B cell (primary cell): ENCODE measurements at regions not wholly inside any gene's neighbourhood (a gene's known extent, or its start where the extent isn't known, plus 50 kb on each side); places are given as distances from the start of the nearest gene placed in this dataset.
"Not testable (repeated sequence)": the region's sequence is repeated elsewhere in the genome, so short reads cannot be mapped to it uniquely, and the experiment has no call there.

Experiments
- ATAC-seq: fragments of 200-7000 bp; cut with Tn5 transposase; one replicate; pipeline ENCODE4 v1.10.0; 2021; ENCODE audit warnings: low read depth, mild to moderate bottlenecking, moderate number of reproducible peaks, moderate library complexity
- CTCF ChIA-PET: fragments of 350-600 bp; sonication (Branson Sonifier 250); formaldehyde crosslinking; loops from one replicate; lab custom pipeline; 2021; ENCODE audit warnings: antibody characterized with exemption, inconsistent platforms; lab: Charles Lee
- POLR2A ChIA-PET: fragments of 350-600 bp; sonication (Branson Sonifier 250); formaldehyde crosslinking; loops from one replicate; lab custom pipeline; 2021; ENCODE audit warnings: antibody characterized with exemption; lab: Charles Lee
- DNase-seq: peaks from one replicate; pipeline ENCODE4 v3.0.0; 2013
- H2AFZ ChIP-seq: 2 replicates; pipeline ENCODE4 v1.6.1; 2012; ENCODE audit warnings: mild to moderate bottlenecking, low read depth, low read length; ENCODE audit not compliant: insufficient read depth, poor library complexity, severe bottlenecking
- H3K27ac ChIP-seq, 2 donors: 1 replicate in 1 of 2; 2 replicates in 1 of 2; pipeline ENCODE4 v1.5.1; 2012 to 2013; ENCODE audit warnings: low read length in 2 of 2, mild to moderate bottlenecking in 2 of 2, moderate library complexity in 1 of 2
- H3K27me3 ChIP-seq, 4 experiments: fragments of 200-600 bp in 1 of 4; sonication (generic) in 1 of 4; replicated peaks in 1 of 4; 1 replicate in 2 of 4; 2 replicates in 2 of 4; pipeline versions ENCODE4 v1.6.1 to v1.7.0; 2013 to 2016; ENCODE audit warnings: low read length in 3 of 4, mild to moderate bottlenecking in 2 of 4, mixed read lengths in 1 of 4, moderate library complexity in 1 of 4; ENCODE audit not compliant: insufficient read depth in 4 of 4, control insufficient read depth in 3 of 4; ENCODE audit errors: control extremely low read depth in 1 of 4
- H3K36me3 ChIP-seq, 2 experiments: replicated peaks in 1 of 2; 1 replicate in 1 of 2; 2 replicates in 1 of 2; pipeline versions ENCODE4 v1.6.1 to v1.7.1; 2013; ENCODE audit warnings: low read length in 1 of 2; ENCODE audit not compliant: insufficient read depth in 2 of 2, control insufficient read depth in 1 of 2; ENCODE audit errors: control extremely low read depth in 1 of 2, extremely low read depth in 1 of 2
- H3K4me1 ChIP-seq, 2 donors: fragments of 200-600 bp in 1 of 2; sonication (generic) in 1 of 2; 1 replicate in 1 of 2; 2 replicates in 1 of 2; pipeline versions ENCODE4 v1.5.1 to v1.6.1; 2013 to 2017; ENCODE audit warnings: low read length in 2 of 2; ENCODE audit not compliant: control insufficient read depth in 2 of 2, insufficient read depth in 2 of 2
- H3K4me2 ChIP-seq: replicated peaks from 2 replicates; pipeline ENCODE3; 2012; ENCODE audit warnings: mild to moderate bottlenecking, low read depth, low read length; ENCODE audit not compliant: poor library complexity, severe bottlenecking
- H3K4me3 ChIP-seq, 5 experiments: fragments of 200-600 bp in 1 of 5; sonication (generic) in 1 of 5; 1 replicate in 3 of 5; 2 replicates in 2 of 5; pipeline versions ENCODE4 v1.5.1 to v1.7.0; 2011 to 2016; ENCODE audit warnings: low read length in 4 of 5, mild to moderate bottlenecking in 4 of 5, low read depth in 2 of 5, control low read depth in 1 of 5, moderate library complexity in 1 of 5; ENCODE audit not compliant: insufficient read depth in 1 of 5; ENCODE audit errors: control extremely low read depth in 1 of 5, extremely low read depth in 1 of 5
- H3K79me2 ChIP-seq: fragments of 200-600 bp; sonication (generic); one replicate; pipeline ENCODE4 v1.6.0; 2016; ENCODE audit warnings: low read length; ENCODE audit not compliant: control insufficient read depth, insufficient read depth
- H3K9ac ChIP-seq: fragments of 200-600 bp; sonication (generic); 2 replicates; pipeline ENCODE4 v1.6.1; 2017; ENCODE audit warnings: mild to moderate bottlenecking, low read length, moderate library complexity
- H3K9me3 ChIP-seq, 3 donors: one replicate each; pipeline versions ENCODE4 v1.6.1 to v1.7.1; 2013; ENCODE audit warnings: low read length in 2 of 3; ENCODE audit not compliant: control insufficient read depth in 2 of 3, insufficient read depth in 1 of 3; ENCODE audit errors: control extremely low read depth in 1 of 3
- H4K20me1 ChIP-seq: 2 replicates; pipeline ENCODE4 v1.6.0; 2012; ENCODE audit warnings: mild to moderate bottlenecking, low read length; ENCODE audit not compliant: insufficient read depth, control insufficient read depth, poor library complexity, severe bottlenecking
- H3K27ac Mint-ChIP-seq: one replicate; pipeline ENCODE4 v1.8.0; 2021; ENCODE audit warnings: mixed read lengths
- H3K27me3 Mint-ChIP-seq: one replicate; pipeline ENCODE4 v1.8.0; 2021; ENCODE audit warnings: mixed read lengths
- H3K4me1 Mint-ChIP-seq: one replicate; pipeline ENCODE4 v1.8.0; 2021; ENCODE audit warnings: mixed read lengths
- H3K4me3 Mint-ChIP-seq: one replicate; pipeline ENCODE4 v1.8.0; 2021; ENCODE audit warnings: mixed read lengths
- H3K9me3 Mint-ChIP-seq: one replicate; pipeline ENCODE4 v1.8.0; 2022; ENCODE audit warnings: mixed read lengths; ENCODE audit not compliant: insufficient read depth
- WGBS: methylation state at CpG from one replicate; pipeline ENCODE4 v1.1.5; 2013; ENCODE audit warnings: missing lambda C conversion rate; ENCODE audit not compliant: insufficient coverage; 5-methylcytosine and 5-hydroxymethylcytosine counted together
- intact Hi-C: fragments of 100-400 bp; cut with micrococcal nuclease; formaldehyde crosslinking; loops from one replicate; pipeline ENCODE4 v1.10.0; 2022

DNA sequence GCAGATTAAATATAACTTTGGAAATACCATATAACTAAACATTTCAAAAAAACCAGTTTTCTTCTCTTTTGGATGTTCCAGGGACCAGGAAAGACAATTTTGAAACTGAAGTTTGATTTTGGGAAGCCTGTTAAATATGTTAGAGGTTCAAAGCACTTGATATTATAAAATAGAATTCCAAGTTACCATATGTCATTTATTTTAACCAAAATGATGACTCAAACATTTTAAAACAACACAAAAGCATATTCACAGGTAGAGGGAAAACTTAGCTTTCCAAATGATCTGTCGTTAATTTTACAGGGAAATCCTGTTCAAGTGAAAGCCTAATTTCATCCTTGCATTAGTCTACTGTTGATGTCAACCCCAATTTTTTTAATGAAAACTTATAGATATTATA is 575.3 kb upstream of the TPTE start:
- H3K9me3 ChIP-seq, H3K36me3 ChIP-seq, H3K27me3 ChIP-seq, H3K27ac Mint-ChIP-seq, intact Hi-C loops, H3K9ac ChIP-seq, H3K4me1 ChIP-seq, H3K27me3 Mint-ChIP-seq, H3K27ac ChIP-seq, POLR2A ChIA-PET, H3K79me2 ChIP-seq, H3K4me3 Mint-ChIP-seq, H2AFZ ChIP-seq, H3K4me3 ChIP-seq, CTCF ChIA-PET, DNase-seq, H3K4me1 Mint-ChIP-seq, H4K20me1 ChIP-seq, ATAC-seq, H3K4me2 ChIP-seq: not testable (repeated sequence)
- H3K9me3 Mint-ChIP-seq = peaks cover 15% of the 10 kb centered on the region
- no CpG with 5 or more reads among the region's 1 CpG for WGBS

GRCh38 chr21:9949510-9950289 is 571.7 kb upstream of the TPTE start:
- H3K79me2 ChIP-seq, ATAC-seq, H3K27ac ChIP-seq, H2AFZ ChIP-seq, H3K36me3 ChIP-seq, H3K4me2 ChIP-seq, H3K4me1 Mint-ChIP-seq, H3K27ac Mint-ChIP-seq, intact Hi-C loops, H3K27me3 Mint-ChIP-seq, H3K9me3 ChIP-seq, H3K4me3 Mint-ChIP-seq, H3K27me3 ChIP-seq, CTCF ChIA-PET, H3K4me3 ChIP-seq, H3K4me1 ChIP-seq, POLR2A ChIA-PET, H4K20me1 ChIP-seq, DNase-seq, H3K9ac ChIP-seq: not testable (repeated sequence)
- 59% methylated on average over 5 of the region's 8 CpGs for WGBS
- peaks cover 11% of the 10 kb centered on the region for H3K9me3 Mint-ChIP-seq

DNA sequence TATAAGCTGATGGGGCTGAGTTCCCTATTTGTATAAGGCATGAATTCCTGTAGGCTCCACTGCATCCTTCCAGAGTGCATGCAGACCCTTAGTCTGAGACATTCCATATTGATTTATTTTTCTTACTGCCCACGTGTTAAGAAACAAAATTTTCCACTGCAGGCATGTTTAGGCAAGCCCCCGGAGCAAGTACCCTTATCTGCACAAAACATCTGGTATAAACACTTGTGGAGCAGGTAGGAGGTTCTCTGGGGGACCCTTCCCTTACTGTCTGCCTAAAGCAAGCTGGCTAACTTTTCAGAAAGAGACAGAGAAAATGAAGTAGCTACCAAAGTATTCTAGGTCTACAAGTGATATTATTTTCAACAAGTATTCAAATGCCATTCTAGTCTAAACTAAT is 571.0 kb upstream of the TPTE start:
- ATAC-seq, H3K9me3 ChIP-seq, DNase-seq, CTCF ChIA-PET, H3K9ac ChIP-seq, H3K4me3 ChIP-seq, H3K36me3 ChIP-seq, H3K27ac Mint-ChIP-seq, intact Hi-C loops, H3K27me3 ChIP-seq, H2AFZ ChIP-seq, H4K20me1 ChIP-seq, H3K4me2 ChIP-seq, H3K4me1 Mint-ChIP-seq, POLR2A ChIA-PET, H3K4me1 ChIP-seq, H3K27me3 Mint-ChIP-seq, H3K4me3 Mint-ChIP-seq, H3K79me2 ChIP-seq, H3K27ac ChIP-seq: not testable (repeated sequence)
- H3K9me3 Mint-ChIP-seq = peaks cover 11% of the 10 kb centered on the region
- no CpG with 5 or more reads among the region's 2 CpGs for whole genome bisulfite sequencing

DNA sequence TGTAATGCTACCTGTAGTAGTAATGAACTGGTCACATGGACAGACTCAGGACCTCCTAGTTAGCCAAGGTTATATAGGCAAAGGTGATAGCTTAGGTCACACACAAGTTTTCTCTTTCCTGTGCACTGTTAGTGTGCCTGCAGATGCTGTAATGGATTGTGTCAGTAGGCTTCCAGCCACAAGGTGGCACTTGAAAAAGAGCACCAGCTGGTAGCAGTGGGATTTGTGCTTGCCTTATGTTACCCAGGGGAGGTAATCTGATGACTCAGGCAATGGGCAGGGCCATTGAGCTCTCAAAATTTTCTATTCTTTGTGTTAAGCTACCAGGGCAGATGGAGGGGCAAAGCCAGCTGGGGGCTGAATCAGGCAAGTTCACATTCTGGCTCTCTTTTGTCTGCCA is 562.6 kb upstream of the TPTE start:
- H3K36me3 ChIP-seq, H3K27me3 Mint-ChIP-seq, H3K9me3 Mint-ChIP-seq, H3K27me3 ChIP-seq, H3K4me1 ChIP-seq, intact Hi-C loops, ATAC-seq, H3K27ac Mint-ChIP-seq, H2AFZ ChIP-seq, H3K4me3 ChIP-seq, DNase-seq, H3K27ac ChIP-seq, H3K9me3 ChIP-seq, H4K20me1 ChIP-seq, H3K4me1 Mint-ChIP-seq, CTCF ChIA-PET, H3K79me2 ChIP-seq, H3K9ac ChIP-seq, H3K4me2 ChIP-seq, H3K4me3 Mint-ChIP-seq, POLR2A ChIA-PET: not testable (repeated sequence)
